ENCODE measurements at regions not wholly inside any gene's neighbourhood (a gene's known extent, or its start where the extent isn't known, plus 50 kb on each side); places are given as distances from the start of the nearest gene placed in this dataset.

GRCh38 chr2:216959433-216959832 lies 99.6 kb upstream of the TNP1 start:
- H3K27ac ChIP-seq, result no peak overlapping the region
- TF ChIP-seq CTCF (conservative IDR thresholded peaks at IDR 0.05), result no peak

GRCh38 chr2:216956820-216957493 lies 97.1 kb upstream of the TNP1 start:
- H3K27ac ChIP-seq, result no peak overlapping the region
- no peak for TF ChIP-seq CTCF (conservative IDR thresholded peaks at IDR 0.05)

- H3K27ac ChIP-seq, result no peak overlapping the region
- TF ChIP-seq CTCF (conservative IDR thresholded peaks at IDR 0.05), result no peak
Measured at GRCh38 chr2:216951171-216951570, 91.3 kb upstream of the TNP1 start.

- no peak for TF ChIP-seq CTCF (conservative IDR thresholded peaks at IDR 0.05)
- no peak overlapping the region for H3K27ac ChIP-seq
Measured at GRCh38 chr2:216950547-216950946, 90.7 kb upstream of the TNP1 start.

- no peak overlapping the region for H3K27ac ChIP-seq
- no peak for TF ChIP-seq CTCF (conservative IDR thresholded peaks at IDR 0.05)
Measured at GRCh38 chr2:216949700-216950413, 90.0 kb upstream of the TNP1 start.

- TF ChIP-seq CTCF (conservative IDR thresholded peaks at IDR 0.05), result no peak
- H3K27ac ChIP-seq, result no peak overlapping the region
Measured at GRCh38 chr2:216947055-216947454, 87.2 kb upstream of the TNP1 start.

- H3K27ac ChIP-seq, result no peak overlapping the region
- no peak for TF ChIP-seq CTCF (conservative IDR thresholded peaks at IDR 0.05)
Measured at GRCh38 chr2:216944733-216945132, 84.9 kb upstream of the TNP1 start.
